HepG2 (cell line): ENCODE measurements at regions not wholly inside any gene's neighbourhood (a gene's known extent, or its start where the extent isn't known, plus 50 kb on each side); places are given as distances from the start of the nearest gene placed in this dataset.

Experiments
- ATAC-seq: fragments of 200-7000 bp; cut with Tn5 transposase; 3 replicates; pipeline ENCODE4 v1.9.1; 2020; ENCODE audit warnings: mild to moderate bottlenecking, moderate library complexity
- BruUV-seq: library from RNA; stranded (reverse); fragments of 400-500 nt; replicated peaks from 2 replicates; lab custom pipeline; 2021; lab: Mats Ljungman, UMichigan
- CTCF ChIA-PET: fragments of 300-600 bp; formaldehyde crosslinking; extraction: SDS; loops from one replicate; lab custom pipeline; 2021; ENCODE audit warnings: low total read pairs, inconsistent platforms, low intra/inter-chr PET ratio; lab: Yijun Ruan, JAX
- POLR2A ChIA-PET: fragments of 350-600 bp; sonication (Branson Sonifier 250); formaldehyde crosslinking; loops from one replicate; lab custom pipeline; 2020; ENCODE audit warnings: antibody characterized with exemption, inconsistent platforms; lab: Yijun Ruan, JAX
- DNase-seq: peaks from one replicate; pipeline ENCODE4 v3.0.0-alpha.2; 2015; ENCODE audit warnings: low spot score
- FAIRE-seq: peaks from 3 replicates; lab custom pipeline; 2011; peaks lifted over from hg19 to GRCh38; lab: Jason Lieb, UNC
- H2AFZ ChIP-seq: one replicate; pipeline ENCODE4 v1.6.1; 2011; ENCODE audit warnings: low read length, inconsistent platforms
- H3K27ac ChIP-seq: fragments of 300-600 bp; 3 replicates; pipeline ENCODE4 v1.8.0; 2011; ENCODE audit warnings: mixed run types, mild to moderate bottlenecking, mixed read lengths, low read length, inconsistent platforms; ENCODE audit not compliant: insufficient read depth; ENCODE audit errors: extremely low read length
- H3K27me3 ChIP-seq, 2 experiments: fragments of 200-600 bp in 1 of 2; 2 replicates in 1 of 2; 3 replicates in 1 of 2; pipeline versions ENCODE4 v1.6.0 to v1.8.0; 2011; ENCODE audit warnings: low read length in 2 of 2, mild to moderate bottlenecking in 2 of 2, moderate library complexity in 2 of 2, inconsistent platforms in 1 of 2; ENCODE audit not compliant: insufficient read depth in 2 of 2, control insufficient read depth in 1 of 2
- H3K36me3 ChIP-seq, 2 experiments: fragments of 200-600 bp in 1 of 2; replicated peaks in 1 of 2; 2 replicates in 1 of 2; 3 replicates in 1 of 2; pipeline versions ENCODE4 v1.5.1 to v1.8.0; 2011; ENCODE audit warnings: low read length in 2 of 2, inconsistent platforms in 1 of 2; ENCODE audit not compliant: insufficient read depth in 2 of 2, control insufficient read depth in 1 of 2
- H3K4me1 ChIP-seq: 2 replicates; pipeline ENCODE4 v1.5.1; 2012; ENCODE audit warnings: low read length, inconsistent platforms; ENCODE audit not compliant: insufficient read depth
- H3K4me2 ChIP-seq: 2 replicates; pipeline ENCODE4 v1.6.0; 2011; ENCODE audit warnings: low read depth, low read length, inconsistent platforms
- H3K4me3 ChIP-seq, 3 experiments: fragments of 200-600 bp in 1 of 3; sonication (generic), shearing (Covaris generic) in 1 of 3; replicated peaks in 1 of 3; 2 replicates each; pipeline ENCODE4 v1.5.1; 2011 to 2016; ENCODE audit warnings: low read length in 3 of 3, inconsistent platforms in 2 of 3, low read depth in 2 of 3, mild to moderate bottlenecking in 2 of 3, control low read depth in 1 of 3, mixed read lengths in 1 of 3; ENCODE audit not compliant: insufficient read depth in 1 of 3
- H3K79me2 ChIP-seq: one replicate; pipeline ENCODE4 v1.6.1; 2011; ENCODE audit warnings: low read length, inconsistent platforms; ENCODE audit not compliant: insufficient read depth
- H3K9ac ChIP-seq: 2 replicates; pipeline ENCODE4 v1.6.0; 2011; ENCODE audit warnings: mild to moderate bottlenecking, low read depth, low read length, inconsistent platforms; ENCODE audit not compliant: insufficient read depth
- H3K9me3 ChIP-seq: 2 replicates; pipeline ENCODE4 v1.5.1; 2012; ENCODE audit warnings: mild to moderate bottlenecking, low read length
- H4K20me1 ChIP-seq: 2 replicates; pipeline ENCODE4 v1.6.0; 2011; ENCODE audit warnings: inconsistent platforms, mild to moderate bottlenecking, low read length, moderate library complexity; ENCODE audit not compliant: insufficient read depth
- AGO1 ChIP-seq: fragments of 200-400 bp; formaldehyde crosslinking; IDR thresholded peaks from 2 replicates; pipeline ENCODE4 v1.6.1; 2017; ENCODE audit warnings: mild to moderate bottlenecking, low read depth, low read length, moderate library complexity; ENCODE audit not compliant: poor library complexity, severe bottlenecking
- NR2C2 ChIP-seq: sonication (generic); formaldehyde crosslinking; IDR thresholded peaks from 2 replicates; pipeline ENCODE4 v1.4.0; 2020; ENCODE audit warnings: missing genetic modification reagents, mild to moderate bottlenecking, moderate library complexity, borderline replicate concordance
- PTBP1 ChIP-seq: fragments of 200-400 bp; formaldehyde crosslinking; IDR thresholded peaks from 2 replicates; pipeline ENCODE4 v1.6.1; 2018; ENCODE audit warnings: low read length, low read depth; ENCODE audit not compliant: poor library complexity, severe bottlenecking
- TBX3 ChIP-seq: fragments of 450-650 bp; IDR thresholded peaks from 2 replicates; pipeline ENCODE4 v1.6.1; 2017; ENCODE audit warnings: antibody characterized with exemption, mild to moderate bottlenecking, inconsistent platforms, borderline replicate concordance
- ZFP37 ChIP-seq: sonication (generic); formaldehyde crosslinking; IDR thresholded peaks from 2 replicates; pipeline ENCODE4 v1.4.0; 2020; ENCODE audit warnings: missing genetic modification reagents, borderline replicate concordance
- ZNF10 ChIP-seq: sonication (generic); formaldehyde crosslinking; IDR thresholded peaks from 2 replicates; pipeline ENCODE4 v1.4.0; 2020; ENCODE audit warnings: mild to moderate bottlenecking, low read depth, missing genetic modification reagents, borderline replicate concordance
- WGBS: methylation state at CpG from one replicate; pipeline ENCODE4 v1.1.6; 2017; ENCODE audit warnings: low lambda C conversion rate; 5-methylcytosine and 5-hydroxymethylcytosine counted together
- in situ Hi-C: cut with HindIII; loops from 2 replicates; pipeline ENCODE4 v1.10.0; 2017; ENCODE audit warnings: low pct_unique_long_range_greater_than_20kb; ENCODE audit not compliant: extremely low pct_ligation_motif_present
- intact Hi-C: fragments of 100-400 bp; cut with micrococcal nuclease; formaldehyde crosslinking; loops from one replicate; pipeline ENCODE4 v1.10.0; 2022; ENCODE audit not compliant: unreplicated experiment
- TF ChIP-seq, protein P1 (sequence below): sonication (generic); formaldehyde crosslinking; IDR thresholded peaks from 2 replicates; pipeline ENCODE4 v1.9.0; 2021; ENCODE audit warnings: missing genetic modification reagents, borderline replicate concordance

DNA sequence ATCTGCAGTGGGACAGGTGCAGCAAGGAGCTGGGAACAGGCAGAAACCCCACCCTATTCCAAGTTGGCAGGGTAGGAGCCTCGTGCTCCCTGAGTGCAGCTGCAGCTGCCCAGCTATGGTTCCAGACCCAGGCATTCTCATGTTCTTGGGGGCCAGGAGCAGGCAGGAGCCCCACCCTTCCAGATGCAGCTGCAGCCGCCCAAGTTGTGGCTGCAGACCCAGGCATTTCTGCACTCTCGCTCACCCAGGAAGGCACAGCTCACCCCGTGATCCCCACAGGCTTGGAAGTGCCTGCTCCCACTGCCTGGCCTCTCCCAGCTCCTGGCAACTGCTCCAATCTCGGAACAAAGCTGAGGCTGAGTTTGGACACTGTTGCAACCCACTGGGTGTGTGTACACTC is 275.8 kb upstream of the ADRA1B start:
- H3K4me1 ChIP-seq = no peaks in the 10 kb centered on the region
- no peak overlapping the region for H3K4me3 ChIP-seq
- POLR2A ChIA-PET = no interaction called here
- no peaks in the 10 kb centered on the region for H3K9me3 ChIP-seq
- no TSS peak for BruUV-seq
- no peak overlapping the region for H3K9ac ChIP-seq
- H3K79me2 ChIP-seq = no peaks in the 10 kb centered on the region
- H2AFZ ChIP-seq = no peak overlapping the region
- CTCF ChIA-PET = no interaction called here
- no peaks in the 10 kb centered on the region for H4K20me1 ChIP-seq
- ATAC-seq (no peak), FAIRE-seq (no peak), DNase-seq (no peak)
- in situ Hi-C loops = no loop called here
- no peak overlapping the region for H3K4me2 ChIP-seq
- H3K36me3 ChIP-seq = no peaks in the 10 kb centered on the region
- TF ChIP-seq, protein P1, sequence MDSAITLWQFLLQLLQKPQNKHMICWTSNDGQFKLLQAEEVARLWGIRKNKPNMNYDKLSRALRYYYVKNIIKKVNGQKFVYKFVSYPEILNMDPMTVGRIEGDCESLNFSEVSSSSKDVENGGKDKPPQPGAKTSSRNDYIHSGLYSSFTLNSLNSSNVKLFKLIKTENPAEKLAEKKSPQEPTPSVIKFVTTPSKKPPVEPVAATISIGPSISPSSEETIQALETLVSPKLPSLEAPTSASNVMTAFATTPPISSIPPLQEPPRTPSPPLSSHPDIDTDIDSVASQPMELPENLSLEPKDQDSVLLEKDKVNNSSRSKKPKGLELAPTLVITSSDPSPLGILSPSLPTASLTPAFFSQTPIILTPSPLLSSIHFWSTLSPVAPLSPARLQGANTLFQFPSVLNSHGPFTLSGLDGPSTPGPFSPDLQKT (CRISPR knock-in tag) = no peak
- 0% methylated on average over 2 of the region's 5 CpGs for WGBS
- no peak overlapping the region for H3K27ac ChIP-seq
- intact Hi-C loops = no loop called here
- H3K27me3 ChIP-seq = no peaks in the 10 kb centered on the region

DNA sequence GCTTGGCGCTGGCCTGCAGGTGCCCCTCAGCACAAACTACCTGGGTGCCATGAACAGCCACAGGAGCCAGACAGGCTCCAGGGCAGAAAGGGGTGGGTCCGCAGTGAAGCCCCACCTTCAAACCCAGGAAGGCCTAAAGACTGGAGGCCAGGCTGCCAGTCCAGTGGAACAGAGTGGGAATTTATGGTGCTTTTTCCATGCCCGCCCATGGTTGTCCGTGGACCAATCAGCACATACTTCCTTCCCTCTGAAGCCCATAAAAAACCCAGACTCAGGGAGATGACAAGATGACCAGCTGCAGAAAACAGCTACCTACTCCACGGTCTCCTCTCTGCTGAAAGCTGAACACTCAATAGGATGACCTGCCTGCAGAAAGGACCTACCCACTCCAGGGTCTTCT is 275.4 kb upstream of the ADRA1B start:
- Histone ChIP-seq H4K20me1 (no peaks in the 10 kb centered on the region), H3K36me3 (no peaks in the 10 kb centered on the region), H3K79me2 (no peaks in the 10 kb centered on the region), H3K27ac (no peak overlapping the region), H3K9ac (no peak overlapping the region), H3K4me1 (no peaks in the 10 kb centered on the region), H3K4me3 (no peak overlapping the region), H3K4me2 (no peak overlapping the region), H3K27me3 (no peaks in the 10 kb centered on the region), H3K9me3 (no peaks in the 10 kb centered on the region), H2AFZ (no peak overlapping the region)
- BruUV-seq = no TSS peak
- no peak for ATAC-seq
- in situ Hi-C loops (no loop called here), intact Hi-C loops (no loop called here)
- FAIRE-seq = no peak
- 3% methylated on average over 5 of the region's 5 CpGs for WGBS
- ChIA-PET CTCF (no interaction called here), POLR2A (no interaction called here)
- TF ChIP-seq PTBP1 (no peak), NR2C2 (no peak), AGO1 (no peak), ZNF10 (CRISPR knock-in tag) (no peak), TBX3 (no peak), ZFP37 (CRISPR knock-in tag) (no peak)
- DNase-seq = no peak
